ENCODE measurements at regions not wholly inside any gene's neighbourhood (a gene's known extent, or its start where the extent isn't known, plus 50 kb on each side); places are given as distances from the start of the nearest gene placed in this dataset.

GRCh38 chr11:128311742-128312719 is 275.3 kb downstream of the ETS1 start:
- TF ChIP-seq YY1 (IDR thresholded peaks at IDR 0.05; ENCODE audit: insufficient read depth, insufficient read length) = no peak
- no peak for TF ChIP-seq SUZ12 (IDR thresholded peaks at IDR 0.05; ENCODE audit: extremely low read depth, insufficient read depth, insufficient read length)
